ENCODE measurements at regions not wholly inside any gene's neighbourhood (a gene's known extent, or its start where the extent isn't known, plus 50 kb on each side); places are given as distances from the start of the nearest gene placed in this dataset.

DNA sequence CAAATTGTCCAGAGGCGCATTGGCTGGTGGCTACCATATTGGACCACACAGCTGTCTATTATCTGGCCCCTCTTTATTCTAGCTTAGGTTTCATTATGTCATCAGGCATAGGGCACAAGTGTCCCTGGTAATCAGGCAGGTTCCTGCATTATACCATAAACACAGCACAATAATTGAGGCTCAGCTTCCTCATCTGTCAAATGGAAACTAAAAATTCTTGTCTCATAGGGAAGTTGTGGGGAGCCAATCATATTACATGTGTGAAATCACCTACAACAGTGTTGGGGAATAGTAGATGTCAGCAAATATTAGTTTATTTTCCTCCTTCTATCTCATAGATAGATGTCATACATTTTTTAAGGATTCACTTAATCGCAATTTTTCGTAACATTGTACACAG, 231.0 kb upstream of the SORL1-AS1 start:
- BruUV-seq (replicated peaks) = no TSS peak
- no peaks in the 10 kb centered on the region for H3K9me3 ChIP-seq (ENCODE audit: control insufficient read depth in 1 of 2, insufficient read depth in 1 of 2, low read depth in 1 of 2, low read length in 2 of 2)
- DNase-seq (ENCODE audit: low read depth, low spot score) (no peak), ATAC-seq (no peak)
- H3K4me2 ChIP-seq (ENCODE audit: low read length) = no peak overlapping the region
- no peak overlapping the region for H3K4me3 ChIP-seq (replicated peaks in 1 of 2; ENCODE audit: low read depth in 1 of 2, low read length in 2 of 2)
- H3K27ac ChIP-seq (ENCODE audit: low read depth, low read length) = no peak overlapping the region
- POLR2A ChIA-PET = no interaction called here
- H3K9ac ChIP-seq (ENCODE audit: low read length) = no peak overlapping the region
- H2AFZ ChIP-seq (ENCODE audit: low read depth, low read length, poor library complexity, severe bottlenecking) = no peak overlapping the region
- no peaks in the 10 kb centered on the region for H4K20me1 ChIP-seq (ENCODE audit: insufficient read depth)
- H3K9me2 ChIP-seq (ENCODE audit: insufficient read depth) = no peaks in the 10 kb centered on the region
- TF ChIP-seq RAD21 (IDR thresholded peaks at IDR 0.05; ENCODE audit: low read depth) (no peak), EGR1 (IDR thresholded peaks at IDR 0.05; ENCODE audit: low read depth) (no peak), YY1 (IDR thresholded peaks at IDR 0.05; ENCODE audit: extremely low read depth, insufficient replicate concordance, low read depth, low read length) (no peak), ELF1 (IDR thresholded peaks at IDR 0.05; ENCODE audit: borderline replicate concordance, low read depth) (no peak), FOSL1 (IDR thresholded peaks at IDR 0.05; ENCODE audit: low read depth) (no peak), SRF (IDR thresholded peaks at IDR 0.05; ENCODE audit: low read depth) (no peak), POLR2A (IDR thresholded peaks at IDR 0.05; ENCODE audit: borderline replicate concordance, extremely low read depth, insufficient read depth, insufficient read length) (no peak), POLR2AphosphoS5 (IDR thresholded peaks at IDR 0.05; ENCODE audit: low read depth, low read length) (no peak), EZH2 (IDR thresholded peaks at IDR 0.05) (no peak), SIN3A (IDR thresholded peaks at IDR 0.05; ENCODE audit: low read depth) (no peak), CEBPB (IDR thresholded peaks at IDR 0.05; ENCODE audit: low read depth) (no peak), EZH2phosphoT487 (IDR thresholded peaks at IDR 0.05; ENCODE audit: borderline replicate concordance) (no peak)
- TF ChIP-seq, protein P1, sequence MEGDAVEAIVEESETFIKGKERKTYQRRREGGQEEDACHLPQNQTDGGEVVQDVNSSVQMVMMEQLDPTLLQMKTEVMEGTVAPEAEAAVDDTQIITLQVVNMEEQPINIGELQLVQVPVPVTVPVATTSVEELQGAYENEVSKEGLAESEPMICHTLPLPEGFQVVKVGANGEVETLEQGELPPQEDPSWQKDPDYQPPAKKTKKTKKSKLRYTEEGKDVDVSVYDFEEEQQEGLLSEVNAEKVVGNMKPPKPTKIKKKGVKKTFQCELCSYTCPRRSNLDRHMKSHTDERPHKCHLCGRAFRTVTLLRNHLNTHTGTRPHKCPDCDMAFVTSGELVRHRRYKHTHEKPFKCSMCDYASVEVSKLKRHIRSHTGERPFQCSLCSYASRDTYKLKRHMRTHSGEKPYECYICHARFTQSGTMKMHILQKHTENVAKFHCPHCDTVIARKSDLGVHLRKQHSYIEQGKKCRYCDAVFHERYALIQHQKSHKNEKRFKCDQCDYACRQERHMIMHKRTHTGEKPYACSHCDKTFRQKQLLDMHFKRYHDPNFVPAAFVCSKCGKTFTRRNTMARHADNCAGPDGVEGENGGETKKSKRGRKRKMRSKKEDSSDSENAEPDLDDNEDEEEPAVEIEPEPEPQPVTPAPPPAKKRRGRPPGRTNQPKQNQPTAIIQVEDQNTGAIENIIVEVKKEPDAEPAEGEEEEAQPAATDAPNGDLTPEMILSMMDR (IDR thresholded peaks at IDR 0.05 in 2 of 3, conservative IDR thresholded peaks at IDR 0.05 in 1 of 3; ENCODE audit: borderline replicate concordance in 1 of 3, insufficient read depth in 1 of 3, low read depth in 2 of 3, low read length in 2 of 3) = no peak
- TF ChIP-seq, protein P2, sequence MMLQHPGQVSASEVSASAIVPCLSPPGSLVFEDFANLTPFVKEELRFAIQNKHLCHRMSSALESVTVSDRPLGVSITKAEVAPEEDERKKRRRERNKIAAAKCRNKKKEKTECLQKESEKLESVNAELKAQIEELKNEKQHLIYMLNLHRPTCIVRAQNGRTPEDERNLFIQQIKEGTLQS (IDR thresholded peaks at IDR 0.05) = no peak
- TF ChIP-seq, protein P3, sequence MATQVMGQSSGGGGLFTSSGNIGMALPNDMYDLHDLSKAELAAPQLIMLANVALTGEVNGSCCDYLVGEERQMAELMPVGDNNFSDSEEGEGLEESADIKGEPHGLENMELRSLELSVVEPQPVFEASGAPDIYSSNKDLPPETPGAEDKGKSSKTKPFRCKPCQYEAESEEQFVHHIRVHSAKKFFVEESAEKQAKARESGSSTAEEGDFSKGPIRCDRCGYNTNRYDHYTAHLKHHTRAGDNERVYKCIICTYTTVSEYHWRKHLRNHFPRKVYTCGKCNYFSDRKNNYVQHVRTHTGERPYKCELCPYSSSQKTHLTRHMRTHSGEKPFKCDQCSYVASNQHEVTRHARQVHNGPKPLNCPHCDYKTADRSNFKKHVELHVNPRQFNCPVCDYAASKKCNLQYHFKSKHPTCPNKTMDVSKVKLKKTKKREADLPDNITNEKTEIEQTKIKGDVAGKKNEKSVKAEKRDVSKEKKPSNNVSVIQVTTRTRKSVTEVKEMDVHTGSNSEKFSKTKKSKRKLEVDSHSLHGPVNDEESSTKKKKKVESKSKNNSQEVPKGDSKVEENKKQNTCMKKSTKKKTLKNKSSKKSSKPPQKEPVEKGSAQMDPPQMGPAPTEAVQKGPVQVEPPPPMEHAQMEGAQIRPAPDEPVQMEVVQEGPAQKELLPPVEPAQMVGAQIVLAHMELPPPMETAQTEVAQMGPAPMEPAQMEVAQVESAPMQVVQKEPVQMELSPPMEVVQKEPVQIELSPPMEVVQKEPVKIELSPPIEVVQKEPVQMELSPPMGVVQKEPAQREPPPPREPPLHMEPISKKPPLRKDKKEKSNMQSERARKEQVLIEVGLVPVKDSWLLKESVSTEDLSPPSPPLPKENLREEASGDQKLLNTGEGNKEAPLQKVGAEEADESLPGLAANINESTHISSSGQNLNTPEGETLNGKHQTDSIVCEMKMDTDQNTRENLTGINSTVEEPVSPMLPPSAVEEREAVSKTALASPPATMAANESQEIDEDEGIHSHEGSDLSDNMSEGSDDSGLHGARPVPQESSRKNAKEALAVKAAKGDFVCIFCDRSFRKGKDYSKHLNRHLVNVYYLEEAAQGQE (IDR thresholded peaks at IDR 0.05; ENCODE audit: low read depth) = no peak
- TF ChIP-seq, protein P4, sequence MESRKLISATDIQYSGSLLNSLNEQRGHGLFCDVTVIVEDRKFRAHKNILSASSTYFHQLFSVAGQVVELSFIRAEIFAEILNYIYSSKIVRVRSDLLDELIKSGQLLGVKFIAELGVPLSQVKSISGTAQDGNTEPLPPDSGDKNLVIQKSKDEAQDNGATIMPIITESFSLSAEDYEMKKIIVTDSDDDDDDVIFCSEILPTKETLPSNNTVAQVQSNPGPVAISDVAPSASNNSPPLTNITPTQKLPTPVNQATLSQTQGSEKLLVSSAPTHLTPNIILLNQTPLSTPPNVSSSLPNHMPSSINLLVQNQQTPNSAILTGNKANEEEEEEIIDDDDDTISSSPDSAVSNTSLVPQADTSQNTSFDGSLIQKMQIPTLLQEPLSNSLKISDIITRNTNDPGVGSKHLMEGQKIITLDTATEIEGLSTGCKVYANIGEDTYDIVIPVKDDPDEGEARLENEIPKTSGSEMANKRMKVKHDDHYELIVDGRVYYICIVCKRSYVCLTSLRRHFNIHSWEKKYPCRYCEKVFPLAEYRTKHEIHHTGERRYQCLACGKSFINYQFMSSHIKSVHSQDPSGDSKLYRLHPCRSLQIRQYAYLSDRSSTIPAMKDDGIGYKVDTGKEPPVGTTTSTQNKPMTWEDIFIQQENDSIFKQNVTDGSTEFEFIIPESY (IDR thresholded peaks at IDR 0.05; ENCODE audit: extremely low read depth, insufficient replicate concordance, low read length) = no peak
- no peaks in the 10 kb centered on the region for H3K79me2 ChIP-seq (ENCODE audit: insufficient read depth, low read length)
- CTCF ChIA-PET = no interaction called here
- RAD21 ChIA-PET (ENCODE audit: low non-redundant PET in 1 of 2, low total read pairs in 2 of 2, uncharacterized antibody in 2 of 2, unreplicated experiment in 2 of 2) = no interaction called here
- H3K4me1 ChIP-seq (ENCODE audit: control insufficient read depth in 1 of 2, insufficient read depth in 2 of 2, low read length in 2 of 2) = peaks cover 20% of the 10 kb centered on the region in 2 experiments
- intact Hi-C loops (cut with micrococcal nuclease) = no loop called here
- no peaks in the 10 kb centered on the region for H3K27me3 ChIP-seq (ENCODE audit: insufficient read depth, low read length)
- H3K36me3 ChIP-seq (ENCODE audit: control insufficient read depth in 1 of 2, insufficient read depth in 2 of 2, low read length in 2 of 2) = no peaks in the 10 kb centered on the region

All from HCT116 (cell line).